Adipocyte (in vitro differentiated cells): ENCODE measurements at regions not wholly inside any gene's neighbourhood (a gene's known extent, or its start where the extent isn't known, plus 50 kb on each side); places are given as distances from the start of the nearest gene placed in this dataset.
"Not testable (repeated sequence)": the region's sequence is repeated elsewhere in the genome, so short reads cannot be mapped to it uniquely, and the experiment has no call there.

Experiments used
- DNase-seq: peaks from one replicate; pipeline ENCODE4 v3.0.0-alpha.2; 2015; ENCODE audit warnings: low read depth
- H3K27me3 ChIP-seq: replicated peaks from 2 replicates; pipeline ENCODE4 v1.7.0; 2013; ENCODE audit warnings: mild to moderate bottlenecking, low read length, moderate library complexity; ENCODE audit not compliant: control insufficient read depth, insufficient read depth
- H3K36me3 ChIP-seq: 2 replicates; pipeline ENCODE4 v1.7.0; 2013; ENCODE audit warnings: low read length, mild to moderate bottlenecking, moderate library complexity; ENCODE audit not compliant: control insufficient read depth, insufficient read depth, severe bottlenecking
- H3K4me1 ChIP-seq: 2 replicates; pipeline ENCODE4 v1.7.0; 2013; ENCODE audit warnings: mild to moderate bottlenecking, low read length, moderate library complexity; ENCODE audit not compliant: control insufficient read depth, insufficient read depth
- H3K4me3 ChIP-seq: 2 replicates; pipeline ENCODE4 v1.7.0; 2013; ENCODE audit warnings: mild to moderate bottlenecking, low read length, moderate library complexity
- H3K9ac ChIP-seq: 2 replicates; pipeline ENCODE4 v1.7.0; 2013; ENCODE audit warnings: mild to moderate bottlenecking, low read length, moderate library complexity
- H3K9me3 ChIP-seq: 2 replicates; pipeline ENCODE4 v1.7.0; 2013; ENCODE audit warnings: mild to moderate bottlenecking, low read length, moderate library complexity; ENCODE audit not compliant: control insufficient read depth

DNA sequence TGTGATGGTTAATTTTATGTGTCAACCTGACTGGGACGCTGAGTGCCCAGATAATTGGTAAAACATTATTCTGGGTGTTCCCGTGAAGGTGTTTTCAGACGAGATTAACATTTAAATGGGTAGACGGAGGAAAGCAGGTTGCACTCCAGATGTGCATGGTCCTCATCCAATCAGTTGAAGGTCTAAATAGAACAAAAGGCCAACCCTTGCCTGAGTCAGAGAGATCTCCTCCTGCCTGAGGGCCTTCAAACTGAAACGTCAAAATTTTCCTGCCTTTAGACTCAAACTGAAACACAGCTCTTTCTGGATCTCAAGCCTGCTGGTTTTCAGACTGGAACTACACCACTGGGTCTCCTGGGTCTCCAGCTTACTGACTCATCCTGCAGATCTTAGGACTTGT lies 73.5 kb downstream of the NPIPA8 start:
- not testable (repeated sequence) for DNase-seq, H3K36me3 ChIP-seq, H3K27me3 ChIP-seq, H3K9ac ChIP-seq, H3K9me3 ChIP-seq, H3K4me3 ChIP-seq, H3K4me1 ChIP-seq

- not testable (repeated sequence) for H3K9ac ChIP-seq, DNase-seq, H3K9me3 ChIP-seq, H3K4me1 ChIP-seq, H3K4me3 ChIP-seq, H3K36me3 ChIP-seq, H3K27me3 ChIP-seq
These were observed 74.7 kb downstream of the NPIPA8 start for GRCh38 chr16:18261848-18262247.

DNA sequence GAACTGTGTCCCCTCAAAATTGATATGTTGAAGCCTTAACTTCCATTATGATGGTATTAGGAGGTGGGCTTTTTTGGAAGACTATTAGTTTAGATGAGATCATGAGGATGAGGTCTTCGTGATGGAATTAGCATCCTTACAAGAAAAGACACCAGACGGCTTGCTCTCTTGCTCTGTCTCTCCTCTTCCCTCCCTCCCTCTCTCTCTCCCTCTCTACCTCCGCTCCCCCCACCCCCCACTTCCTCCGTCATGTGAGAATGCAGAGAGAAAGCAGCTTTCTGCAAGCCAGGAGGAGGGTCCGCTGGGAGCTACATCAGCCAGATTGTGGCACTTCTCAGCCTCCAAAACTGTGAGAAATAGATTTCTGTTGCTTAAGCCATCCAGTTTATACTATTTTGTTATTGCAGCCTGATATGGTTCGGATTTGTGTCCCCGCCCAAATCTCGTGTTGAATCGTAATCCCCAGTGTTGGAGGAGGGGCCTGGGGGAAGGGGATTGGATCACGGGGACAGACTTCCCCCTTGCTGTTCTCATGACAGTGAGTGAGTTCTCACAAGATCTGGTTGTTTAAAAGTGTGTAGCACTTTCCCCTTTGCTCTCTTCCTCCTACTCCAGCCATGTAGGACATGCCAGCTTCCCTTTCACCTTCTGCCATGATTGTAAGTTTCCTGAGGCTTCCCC lies 76.9 kb downstream of the NPIPA8 start:
- H3K4me1 ChIP-seq, H3K9me3 ChIP-seq, H3K36me3 ChIP-seq, H3K4me3 ChIP-seq, H3K27me3 ChIP-seq, H3K9ac ChIP-seq, DNase-seq: not testable (repeated sequence)

GRCh38 chr16:18252943-18253342 lies 83.6 kb downstream of the NPIPA8 start:
- H3K4me1 ChIP-seq, H3K9me3 ChIP-seq, DNase-seq, H3K9ac ChIP-seq, H3K36me3 ChIP-seq, H3K27me3 ChIP-seq, H3K4me3 ChIP-seq: not testable (repeated sequence)

DNA sequence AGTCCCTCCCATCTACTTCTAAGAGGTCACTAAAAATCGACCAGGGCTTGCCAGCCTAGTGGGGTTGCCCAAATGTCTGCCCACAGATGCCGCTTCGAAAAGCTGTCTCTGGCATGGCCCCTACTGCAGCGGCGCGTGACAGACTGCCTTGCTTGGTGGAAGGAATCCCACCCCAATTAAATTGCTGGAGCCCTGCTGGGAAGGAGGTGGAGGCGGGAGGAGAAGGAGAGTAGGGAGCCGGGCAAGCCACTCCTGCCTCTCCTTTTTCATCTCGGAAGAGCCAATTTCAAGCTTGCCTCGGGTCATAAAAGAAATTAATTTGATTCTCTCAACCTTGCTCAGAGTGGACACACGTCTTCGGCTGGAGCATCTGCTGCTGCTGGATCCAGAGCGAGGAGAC lies 106.0 kb downstream of the NPIPA8 start:
- DNase-seq, H3K36me3 ChIP-seq, H3K9ac ChIP-seq, H3K4me1 ChIP-seq, H3K27me3 ChIP-seq, H3K9me3 ChIP-seq, H3K4me3 ChIP-seq: not testable (repeated sequence)

GRCh38 chr16:18222054-18223009 lies 114.2 kb downstream of the NPIPA8 start:
- not testable (repeated sequence) for H3K36me3 ChIP-seq, H3K9ac ChIP-seq, H3K4me1 ChIP-seq, H3K27me3 ChIP-seq, H3K9me3 ChIP-seq, H3K4me3 ChIP-seq, DNase-seq

GRCh38 chr16:18217741-18218140 lies 118.8 kb downstream of the NPIPA8 start:
- H3K36me3 ChIP-seq, H3K9me3 ChIP-seq, H3K27me3 ChIP-seq, H3K9ac ChIP-seq, H3K4me1 ChIP-seq, H3K4me3 ChIP-seq, DNase-seq: not testable (repeated sequence)

DNA sequence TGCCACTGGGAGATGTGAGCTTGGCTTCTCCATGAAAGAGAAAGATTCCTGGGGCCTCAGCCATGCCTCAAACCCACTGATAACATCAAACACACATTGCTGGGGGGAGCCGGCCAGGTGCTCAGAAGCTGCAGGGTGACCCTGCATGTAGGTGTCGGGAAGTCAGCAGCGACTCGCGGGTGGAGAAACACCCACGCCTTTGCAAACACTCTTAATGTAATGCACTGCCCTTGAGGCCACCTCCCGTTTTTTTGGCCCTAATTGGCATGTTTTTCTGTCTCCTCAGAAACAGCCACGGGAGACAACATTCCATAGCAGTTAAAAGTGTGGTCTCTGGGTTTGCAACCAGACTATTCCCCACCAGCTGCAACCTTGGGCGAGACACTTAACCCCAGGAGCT lies 119.7 kb downstream of the NPIPA8 start:
- not testable (repeated sequence) for H3K9me3 ChIP-seq, H3K4me1 ChIP-seq, H3K9ac ChIP-seq, H3K27me3 ChIP-seq, H3K36me3 ChIP-seq, DNase-seq, H3K4me3 ChIP-seq

GRCh38 chr16:18213810-18214209 lies 122.7 kb downstream of the NPIPA8 start:
- not testable (repeated sequence) for H3K9ac ChIP-seq, H3K36me3 ChIP-seq, H3K4me3 ChIP-seq, H3K27me3 ChIP-seq, DNase-seq, H3K4me1 ChIP-seq, H3K9me3 ChIP-seq

- DNase-seq, H3K9me3 ChIP-seq, H3K4me3 ChIP-seq, H3K9ac ChIP-seq, H3K36me3 ChIP-seq, H3K27me3 ChIP-seq, H3K4me1 ChIP-seq: not testable (repeated sequence)
These were observed 125.0 kb downstream of the NPIPA8 start for GRCh38 chr16:18211505-18211904.

DNA sequence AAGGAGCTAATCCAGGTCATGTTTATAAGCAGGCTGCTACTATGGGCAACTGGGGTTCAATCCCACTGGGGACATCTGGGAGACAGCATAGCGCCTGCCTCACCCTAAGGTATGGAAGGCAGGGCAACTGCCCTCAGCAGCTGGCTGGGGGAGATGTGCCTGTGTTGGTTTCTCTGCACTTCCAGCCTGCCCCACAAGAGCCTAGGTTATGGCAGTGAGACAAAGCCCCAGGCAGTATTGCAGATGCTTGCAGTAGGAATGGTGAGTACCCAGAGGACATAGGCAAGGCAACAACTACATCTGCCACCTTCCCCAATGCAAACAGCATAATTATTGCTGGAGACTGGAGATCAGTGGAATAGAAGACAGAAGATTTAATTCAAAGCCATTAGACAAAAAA lies 131.8 kb downstream of the NPIPA8 start:
- not testable (repeated sequence) for DNase-seq, H3K4me1 ChIP-seq, H3K9me3 ChIP-seq, H3K36me3 ChIP-seq, H3K4me3 ChIP-seq, H3K9ac ChIP-seq, H3K27me3 ChIP-seq
